Activated CD8-positive, alpha-beta T cell treated with anti-CD3 and anti-CD28 coated beads for 36 hours (primary cell): ENCODE measurements at regions not wholly inside any gene's neighbourhood (a gene's known extent, or its start where the extent isn't known, plus 50 kb on each side); places are given as distances from the start of the nearest gene placed in this dataset.

Experiments used
- ATAC-seq: fragments of 200-7000 bp; cut with Tn5 transposase; one replicate; pipeline ENCODE4 v1.10.0; 2021; ENCODE audit warnings: mild to moderate bottlenecking, moderate library complexity
- CTCF ChIA-PET: fragments of 350-600 bp; sonication (Branson Sonifier 250); formaldehyde crosslinking; loops from one replicate; lab custom pipeline; 2021; ENCODE audit warnings: antibody characterized with exemption; lab: Charles Lee
- POLR2A ChIA-PET: fragments of 350-600 bp; sonication (Branson Sonifier 250); formaldehyde crosslinking; loops from one replicate; lab custom pipeline; 2021; ENCODE audit warnings: antibody characterized with exemption; lab: Charles Lee
- DNase-seq: peaks from one replicate; pipeline ENCODE4 v3.0.0-alpha.2; 2020
- H3K27ac Mint-ChIP-seq: one replicate; pipeline ENCODE4 v1.8.0; 2021; ENCODE audit warnings: mild to moderate bottlenecking, mixed read lengths
- H3K27me3 Mint-ChIP-seq: one replicate; pipeline ENCODE4 v1.8.0; 2021; ENCODE audit warnings: mixed read lengths
- H3K36me3 Mint-ChIP-seq: one replicate; pipeline ENCODE4 v1.8.0; 2021; ENCODE audit warnings: low read depth, mixed read lengths
- H3K4me1 Mint-ChIP-seq: one replicate; pipeline ENCODE4 v1.8.0; 2021; ENCODE audit warnings: low read depth, mixed read lengths
- H3K4me3 Mint-ChIP-seq: one replicate; pipeline ENCODE4 v1.8.0; 2021; ENCODE audit warnings: mild to moderate bottlenecking, moderate library complexity, mixed read lengths
- H3K9me3 Mint-ChIP-seq: one replicate; pipeline ENCODE4 v1.8.0; 2021; ENCODE audit warnings: mixed read lengths
- CTCF ChIP-seq: fragments of 200-600 bp; IDR thresholded peaks from one replicate; pipeline ENCODE4 v1.8.0; 2022; ENCODE audit warnings: antibody characterized with exemption, mild to moderate bottlenecking
- intact Hi-C: fragments of 100-400 bp; cut with micrococcal nuclease; formaldehyde crosslinking; loops from one replicate; pipeline ENCODE4 v1.10.0; 2022

- Mint-ChIP-seq H3K27ac (no peak overlapping the region), H3K36me3 (no peaks in the 10 kb centered on the region), H3K9me3 (no peaks in the 10 kb centered on the region), H3K27me3 (peaks cover 2% of the 10 kb centered on the region), H3K4me1 (no peaks in the 10 kb centered on the region), H3K4me3 (no peak overlapping the region)
- ChIA-PET CTCF (interaction anchor here (1.1 to 1.7 kb wide), 3 partner anchors 9 to 197 kb away, joined by 3 to 5 read pairs (median 5); no protein-coding TSS in a partner anchor), POLR2A (no interaction called here)
- ATAC-seq (no peak), DNase-seq (no peak)
- intact Hi-C loops: no loop called here
- no peak for TF ChIP-seq CTCF
These were observed 185.6 kb upstream of the HNRNPA3 start for GRCh38 chr2:177026956-177027355.

- Mint-ChIP-seq H3K27me3 (peaks cover 4% of the 10 kb centered on the region), H3K9me3 (no peaks in the 10 kb centered on the region), H3K4me1 (no peaks in the 10 kb centered on the region), H3K4me3 (no peak overlapping the region), H3K36me3 (no peaks in the 10 kb centered on the region), H3K27ac (no peak overlapping the region)
- CTCF ChIA-PET: no interaction called here
- DNase-seq (no peak), ATAC-seq (no peak)
- TF ChIP-seq CTCF: no peak
- POLR2A ChIA-PET: no interaction called here
- intact Hi-C loops: no loop called here
These were observed 184.3 kb upstream of the HNRNPA3 start for GRCh38 chr2:177028296-177028695.

- Mint-ChIP-seq H3K27me3 (peaks cover 4% of the 10 kb centered on the region), H3K4me3 (no peak overlapping the region), H3K4me1 (no peaks in the 10 kb centered on the region), H3K36me3 (no peaks in the 10 kb centered on the region), H3K9me3 (no peaks in the 10 kb centered on the region), H3K27ac (no peak overlapping the region)
- ATAC-seq (no peak), DNase-seq (no peak)
- no peak for TF ChIP-seq CTCF
- ChIA-PET POLR2A (no interaction called here), CTCF (no interaction called here)
- intact Hi-C loops: no loop called here
These were observed 183.5 kb upstream of the HNRNPA3 start for GRCh38 chr2:177029075-177029474.

DNA sequence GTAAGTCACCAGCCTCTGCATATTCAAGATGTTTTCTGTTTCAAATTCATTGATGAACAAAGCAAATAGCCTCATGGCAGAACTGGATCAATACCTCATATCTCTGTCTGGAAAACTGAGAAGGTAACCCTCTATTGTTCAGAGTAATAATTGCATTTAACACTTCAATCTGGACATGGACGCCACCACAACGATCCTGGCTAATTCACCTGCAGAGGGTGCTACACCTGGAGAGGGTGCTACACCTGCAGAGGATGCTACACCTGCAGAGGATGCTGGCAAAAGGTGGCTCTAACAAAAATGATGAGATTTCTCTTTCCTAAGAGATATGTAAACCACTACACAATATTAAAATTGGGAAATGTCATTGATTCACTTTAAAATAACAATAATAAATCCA lies 183.1 kb upstream of the HNRNPA3 start:
- TF ChIP-seq CTCF: no peak
- Mint-ChIP-seq H3K27ac (no peak overlapping the region), H3K36me3 (no peaks in the 10 kb centered on the region), H3K4me3 (no peak overlapping the region), H3K4me1 (no peaks in the 10 kb centered on the region), H3K9me3 (no peaks in the 10 kb centered on the region), H3K27me3 (peaks cover 4% of the 10 kb centered on the region)
- no peak for DNase-seq
- intact Hi-C loops: no loop called here
- ChIA-PET POLR2A (no interaction called here), CTCF (no interaction called here)
- ATAC-seq: no peak

GRCh38 chr2:177029901-177030300 lies 182.7 kb upstream of the HNRNPA3 start:
- Mint-ChIP-seq H3K4me1 (no peaks in the 10 kb centered on the region), H3K9me3 (no peaks in the 10 kb centered on the region), H3K27ac (no peak overlapping the region), H3K36me3 (no peaks in the 10 kb centered on the region), H3K27me3 (peaks cover 4% of the 10 kb centered on the region), H3K4me3 (no peak overlapping the region)
- no peak for TF ChIP-seq CTCF
- DNase-seq (no peak), ATAC-seq (no peak)
- CTCF ChIA-PET: no interaction called here
- POLR2A ChIA-PET: no interaction called here
- intact Hi-C loops: no loop called here
